AG04449 (cell line): ENCODE measurements at regions not wholly inside any gene's neighbourhood (a gene's known extent, or its start where the extent isn't known, plus 50 kb on each side); places are given as distances from the start of the nearest gene placed in this dataset.
"Not testable (repeated sequence)": the region's sequence is repeated elsewhere in the genome, so short reads cannot be mapped to it uniquely, and the experiment has no call there.

Experiments used
- CTCF ChIA-PET: fragments of 350-600 bp; formaldehyde crosslinking; extraction: SDS; loops from one replicate; lab custom pipeline; 2021; ENCODE audit warnings: antibody characterized with exemption; lab: Yijun Ruan, JAX
- POLR2A ChIA-PET: fragments of 400-600, 350-600 bp; formaldehyde crosslinking; extraction: SDS; loops from one replicate; lab custom pipeline; 2020; ENCODE audit warnings: antibody characterized with exemption, inconsistent platforms; lab: Yijun Ruan, JAX
- DNase-seq: peaks from one replicate; pipeline ENCODE4 v3.0.0-alpha.2; 2010; ENCODE audit warnings: low read depth, low spot score
- H3K4me3 ChIP-seq: 2 replicates; pipeline ENCODE4 v1.5.1; 2011; ENCODE audit warnings: low read depth, mild to moderate bottlenecking, control low read depth, low read length
- TF ChIP-seq, protein P1 (sequence below): IDR thresholded peaks from one replicate; pipeline ENCODE4 v1.5.1; 2011; ENCODE audit warnings: mild to moderate bottlenecking, moderate library complexity, low read length, control low read depth, inconsistent platforms; ENCODE audit not compliant: insufficient read depth; ENCODE audit errors: missing control alignments

DNA sequence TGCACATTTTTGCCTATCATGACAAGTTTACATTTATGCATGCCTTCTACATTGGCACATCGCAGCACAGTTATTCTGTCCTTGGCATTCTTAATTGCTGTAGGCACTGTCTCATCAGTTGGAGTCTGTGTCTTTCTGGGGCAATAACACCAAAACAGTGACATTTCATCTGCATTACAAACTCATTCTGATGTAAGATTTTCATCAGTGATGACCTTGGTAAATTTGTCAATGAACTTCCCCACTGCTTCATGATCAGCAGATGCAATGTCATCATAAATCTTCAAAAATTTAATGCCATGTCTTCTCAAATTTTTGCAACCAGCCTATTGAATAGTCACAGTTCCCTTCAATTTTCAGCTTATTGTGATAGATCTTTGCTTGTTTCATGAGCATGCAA lies 85.5 kb downstream of the CAPZA3 start:
- CTCF ChIA-PET = no interaction called here

GRCh38 chr12:18824287-18824686 lies 86.4 kb downstream of the CAPZA3 start:
- CTCF ChIA-PET = interaction anchor here (0.5 kb wide), 1 partner anchor 286 kb away, joined by 3 read pairs; no protein-coding TSS in a partner anchor
- no peak for DNase-seq
- H3K4me3 ChIP-seq = no peak overlapping the region

More for the DNA sequence above, 85.5 kb downstream of the CAPZA3 start:
- no peak overlapping the region for H3K4me3 ChIP-seq
- TF ChIP-seq, protein P1, sequence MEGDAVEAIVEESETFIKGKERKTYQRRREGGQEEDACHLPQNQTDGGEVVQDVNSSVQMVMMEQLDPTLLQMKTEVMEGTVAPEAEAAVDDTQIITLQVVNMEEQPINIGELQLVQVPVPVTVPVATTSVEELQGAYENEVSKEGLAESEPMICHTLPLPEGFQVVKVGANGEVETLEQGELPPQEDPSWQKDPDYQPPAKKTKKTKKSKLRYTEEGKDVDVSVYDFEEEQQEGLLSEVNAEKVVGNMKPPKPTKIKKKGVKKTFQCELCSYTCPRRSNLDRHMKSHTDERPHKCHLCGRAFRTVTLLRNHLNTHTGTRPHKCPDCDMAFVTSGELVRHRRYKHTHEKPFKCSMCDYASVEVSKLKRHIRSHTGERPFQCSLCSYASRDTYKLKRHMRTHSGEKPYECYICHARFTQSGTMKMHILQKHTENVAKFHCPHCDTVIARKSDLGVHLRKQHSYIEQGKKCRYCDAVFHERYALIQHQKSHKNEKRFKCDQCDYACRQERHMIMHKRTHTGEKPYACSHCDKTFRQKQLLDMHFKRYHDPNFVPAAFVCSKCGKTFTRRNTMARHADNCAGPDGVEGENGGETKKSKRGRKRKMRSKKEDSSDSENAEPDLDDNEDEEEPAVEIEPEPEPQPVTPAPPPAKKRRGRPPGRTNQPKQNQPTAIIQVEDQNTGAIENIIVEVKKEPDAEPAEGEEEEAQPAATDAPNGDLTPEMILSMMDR = no peak
- POLR2A ChIA-PET = no interaction called here
- no peak for DNase-seq

DNA sequence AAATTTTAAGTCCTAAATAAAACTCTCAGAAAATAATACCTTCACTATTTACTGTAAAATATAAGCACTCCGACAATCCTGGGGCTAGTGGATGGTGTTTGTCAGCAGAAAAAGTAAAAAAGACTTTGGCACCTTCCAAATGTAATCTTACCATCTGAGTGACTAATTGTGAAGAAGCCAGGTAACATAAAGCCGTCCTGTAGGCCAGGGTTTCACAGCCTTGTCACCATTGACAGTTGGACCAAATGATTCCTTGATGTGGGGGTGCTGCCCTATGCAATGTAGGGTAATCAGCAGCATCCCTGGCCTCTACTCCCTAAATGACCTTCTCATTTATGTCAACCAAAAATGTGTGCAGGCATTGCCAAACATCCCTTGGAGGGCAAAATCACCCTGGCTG lies 87.2 kb downstream of the CAPZA3 start:
- ChIA-PET POLR2A (no interaction called here), CTCF (no interaction called here)
- DNase-seq = no peak
- no peak overlapping the region for H3K4me3 ChIP-seq
- TF ChIP-seq, protein P1 = no peak

More at GRCh38 chr12:18824287-18824686, 86.4 kb downstream of the CAPZA3 start:
- TF ChIP-seq, protein P1 = no peak
- POLR2A ChIA-PET = interaction anchor here (0.5 kb wide), 1 partner anchor 441 kb away, joined by 3 read pairs; no protein-coding TSS in a partner anchor

- TF ChIP-seq, protein P1 = no peak
- H3K4me3 ChIP-seq = no peak overlapping the region
Observed at GRCh38 chr12:18827913-18828312, 90.0 kb downstream of the CAPZA3 start.

DNA sequence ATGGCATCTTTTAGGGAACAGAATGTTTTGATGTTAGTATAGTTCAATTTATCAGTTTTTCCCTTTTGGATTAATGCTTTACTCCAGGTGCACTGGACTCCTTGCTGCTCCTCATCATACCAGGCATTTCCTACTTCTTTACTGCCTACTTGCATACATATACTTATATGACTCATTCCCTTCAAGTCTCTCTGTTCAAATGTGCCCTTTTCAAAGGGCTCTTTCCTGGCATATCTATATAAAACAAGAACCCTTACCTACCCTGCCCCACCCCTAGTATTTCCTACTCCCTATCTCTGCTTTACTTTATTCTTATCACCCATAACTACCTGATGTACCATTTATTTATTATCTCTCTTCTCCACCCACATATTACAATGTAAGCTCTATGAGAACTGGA lies 90.6 kb downstream of the CAPZA3 start:
- CTCF ChIA-PET = no interaction called here
- POLR2A ChIA-PET = no interaction called here
- TF ChIP-seq, protein P1 = no peak
- DNase-seq = no peak
- H3K4me3 ChIP-seq = no peak overlapping the region

More at GRCh38 chr12:18827913-18828312, 90.0 kb downstream of the CAPZA3 start:
- DNase-seq = no peak
- POLR2A ChIA-PET = no interaction called here
- CTCF ChIA-PET = no interaction called here

DNA sequence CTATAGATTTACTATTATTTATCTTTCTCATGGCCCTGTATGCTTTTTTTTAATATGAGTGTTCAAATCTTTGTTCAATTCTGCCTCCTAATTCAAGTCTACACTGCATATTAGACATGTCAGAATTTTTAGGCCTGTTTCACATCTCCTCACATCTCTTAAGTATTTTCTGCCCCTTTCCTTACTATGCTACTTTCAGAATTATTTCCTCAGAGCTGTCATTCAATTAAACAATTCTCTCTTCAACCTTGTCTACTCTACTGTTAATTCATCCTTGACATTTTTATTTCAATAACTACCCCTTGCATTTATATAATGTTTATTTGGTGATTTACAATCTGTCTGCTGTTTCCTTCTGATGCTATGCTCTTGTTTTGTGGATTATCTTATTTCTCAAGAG lies 91.1 kb downstream of the CAPZA3 start:
- DNase-seq = no peak
- TF ChIP-seq, protein P1 = no peak
- H3K4me3 ChIP-seq = no peak overlapping the region
- POLR2A ChIA-PET = no interaction called here
- CTCF ChIA-PET = no interaction called here

GRCh38 chr12:18832932-18833331 lies 95.0 kb downstream of the CAPZA3 start:
- H3K4me3 ChIP-seq, CTCF ChIA-PET, POLR2A ChIA-PET, DNase-seq: not testable (repeated sequence)
